HCEC 1CT (cell line): ENCODE measurements at regions not wholly inside any gene's neighbourhood (a gene's known extent, or its start where the extent isn't known, plus 50 kb on each side); places are given as distances from the start of the nearest gene placed in this dataset.

Experiments
- DNase-seq: peaks from one replicate; pipeline ENCODE4 v3.0.0-alpha.2; 2017

GRCh38 chr2:65666156-65666725, 233.8 kb upstream of the SPRED2 start:
- DNase-seq, result peak; percentile 68

- no peak for DNase-seq
These were observed 232.5 kb upstream of the SPRED2 start for GRCh38 chr2:65664931-65665330.

- DNase-seq, result no peak
These were observed 231.5 kb upstream of the SPRED2 start for GRCh38 chr2:65663831-65664407.

GRCh38 chr2:65662654-65663432, 230.4 kb upstream of the SPRED2 start:
- peak; percentile 89 for DNase-seq

- DNase-seq, result no peak
These were observed 229.7 kb upstream of the SPRED2 start for GRCh38 chr2:65661980-65662653.

- DNase-seq, result no peak
These were observed 227.9 kb upstream of the SPRED2 start for GRCh38 chr2:65660340-65660739.

- peak; percentile 7 for DNase-seq
These were observed 226.5 kb upstream of the SPRED2 start for GRCh38 chr2:65658881-65659280.

- no peak for DNase-seq
These were observed 225.9 kb upstream of the SPRED2 start for GRCh38 chr2:65658266-65658665.

GRCh38 chr2:65656160-65656718, 223.8 kb upstream of the SPRED2 start:
- DNase-seq, result no peak

GRCh38 chr2:65655000-65655399, 222.6 kb upstream of the SPRED2 start:
- no peak for DNase-seq

- DNase-seq, result no peak
These were observed 222.1 kb upstream of the SPRED2 start for GRCh38 chr2:65654496-65654895.

GRCh38 chr2:65652066-65652465, 219.7 kb upstream of the SPRED2 start:
- DNase-seq, result no peak

GRCh38 chr2:65649811-65650589, 217.6 kb upstream of the SPRED2 start:
- DNase-seq, result no peak

- DNase-seq, result no peak
These were observed 214.9 kb upstream of the SPRED2 start for GRCh38 chr2:65647249-65647842.

GRCh38 chr2:65640793-65641103, 208.3 kb upstream of the SPRED2 start:
- no peak for DNase-seq

- no peak for DNase-seq
These were observed 206.9 kb upstream of the SPRED2 start for GRCh38 chr2:65639156-65639864.

GRCh38 chr2:65638443-65638842, 206.0 kb upstream of the SPRED2 start:
- DNase-seq, result no peak

- no peak for DNase-seq
These were observed 204.5 kb upstream of the SPRED2 start for GRCh38 chr2:65636813-65637483.

- no peak for DNase-seq
These were observed 203.6 kb upstream of the SPRED2 start for GRCh38 chr2:65636024-65636423.

GRCh38 chr2:65634304-65634703, 201.9 kb upstream of the SPRED2 start:
- no peak for DNase-seq

- DNase-seq, result peak; percentile 55
These were observed 198.2 kb upstream of the SPRED2 start for GRCh38 chr2:65630643-65631042.
